Middle frontal gyrus (tissue), 1 donor: ENCODE measurements at regions not wholly inside any gene's neighbourhood (a gene's known extent, or its start where the extent isn't known, plus 50 kb on each side); places are given as distances from the start of the nearest gene placed in this dataset.
"Not testable (repeated sequence)": the region's sequence is repeated elsewhere in the genome, so short reads cannot be mapped to it uniquely, and the experiment has no call there.

Experiments used
- DNase-seq: peaks from one replicate; pipeline ENCODE4 v3.0.0-alpha.2; 2015; ENCODE audit warnings: low spot score; ENCODE audit errors: extremely low spot score

GRCh38 chr17:15860774-15861173, 84.2 kb upstream of the ADORA2B start:
- not testable (repeated sequence) for DNase-seq

GRCh38 chr17:15864061-15864460, 80.9 kb upstream of the ADORA2B start:
- DNase-seq, result not testable (repeated sequence)

GRCh38 chr17:15864472-15864871, 80.5 kb upstream of the ADORA2B start:
- DNase-seq, result not testable (repeated sequence)

DNA sequence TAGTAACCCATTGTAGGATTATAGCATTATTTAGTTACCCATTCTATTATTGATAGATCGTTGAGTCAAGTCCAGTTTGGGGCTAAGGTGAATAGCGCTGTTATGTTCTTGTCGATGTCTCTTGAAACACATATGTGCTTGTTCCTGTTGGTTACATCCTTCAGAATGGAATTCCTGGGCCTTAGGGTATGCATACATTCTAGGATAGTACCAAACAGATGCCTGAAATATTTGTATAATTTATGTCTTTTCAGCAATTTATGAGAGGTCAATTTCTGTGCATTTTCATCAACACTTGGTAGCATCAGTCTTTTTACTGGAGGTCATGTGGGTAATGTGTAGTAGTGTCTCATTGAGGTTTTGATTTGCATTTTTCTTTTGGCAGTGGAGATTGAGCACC, 78.9 kb upstream of the ADORA2B start:
- not testable (repeated sequence) for DNase-seq

GRCh38 chr17:15867331-15867730, 77.6 kb upstream of the ADORA2B start:
- DNase-seq, result not testable (repeated sequence)

- DNase-seq, result not testable (repeated sequence)
Measured at GRCh38 chr17:15869868-15870267, 75.1 kb upstream of the ADORA2B start.

- DNase-seq, result not testable (repeated sequence)
Measured at GRCh38 chr17:15872677-15873076, 72.3 kb upstream of the ADORA2B start.

GRCh38 chr17:15877882-15878500, 66.9 kb upstream of the ADORA2B start:
- not testable (repeated sequence) for DNase-seq

- no peak for DNase-seq
Measured at GRCh38 chr17:15882058-15882720, 62.7 kb upstream of the ADORA2B start.

GRCh38 chr17:15882777-15883176, 62.2 kb upstream of the ADORA2B start:
- no peak for DNase-seq

- no peak for DNase-seq
Measured at GRCh38 chr17:15883617-15884111, 61.3 kb upstream of the ADORA2B start.

GRCh38 chr17:15884731-15885130, 60.2 kb upstream of the ADORA2B start:
- DNase-seq, result no peak

DNA sequence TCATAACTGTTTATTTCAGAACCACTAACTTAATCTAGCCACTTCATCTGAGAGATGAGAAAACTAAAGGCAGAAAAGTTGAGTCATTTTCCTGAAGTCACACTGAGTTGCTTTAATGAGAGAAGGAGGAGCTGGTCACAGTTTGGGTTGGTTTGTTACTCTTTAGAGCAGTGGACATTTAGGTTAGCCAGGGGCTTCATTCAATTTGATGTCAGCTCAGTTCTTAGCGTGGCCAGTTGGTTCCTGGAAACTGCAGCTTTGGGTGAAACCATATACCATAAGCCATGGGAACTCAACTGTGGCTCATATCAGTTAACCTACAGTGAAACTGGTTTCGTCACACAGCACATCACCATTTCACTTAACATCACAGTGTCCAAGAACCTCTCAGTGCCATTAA, 59.2 kb upstream of the ADORA2B start:
- no peak for DNase-seq

GRCh38 chr17:15886221-15886620, 58.7 kb upstream of the ADORA2B start:
- no peak for DNase-seq

DNA sequence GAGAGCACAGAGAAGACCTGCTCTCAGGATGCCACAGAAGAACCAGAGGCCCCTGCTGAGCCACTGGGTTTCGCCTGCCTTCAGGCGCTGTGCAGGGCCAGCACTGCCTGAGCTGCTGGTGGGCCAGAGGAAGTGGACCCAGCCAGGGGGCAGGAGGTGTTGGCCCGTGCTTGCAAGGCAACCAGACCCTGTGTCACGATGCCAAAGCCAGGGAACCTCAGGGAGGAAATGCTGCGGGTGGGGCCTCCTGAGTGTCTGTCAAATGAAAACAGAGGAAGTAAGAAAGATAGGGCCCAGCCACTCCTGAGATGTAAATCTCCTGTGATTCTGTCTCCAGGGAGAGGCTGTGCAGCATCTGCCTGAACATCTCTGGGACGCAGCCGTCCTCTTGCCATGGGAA, 58.1 kb upstream of the ADORA2B start:
- DNase-seq, result no peak

DNA sequence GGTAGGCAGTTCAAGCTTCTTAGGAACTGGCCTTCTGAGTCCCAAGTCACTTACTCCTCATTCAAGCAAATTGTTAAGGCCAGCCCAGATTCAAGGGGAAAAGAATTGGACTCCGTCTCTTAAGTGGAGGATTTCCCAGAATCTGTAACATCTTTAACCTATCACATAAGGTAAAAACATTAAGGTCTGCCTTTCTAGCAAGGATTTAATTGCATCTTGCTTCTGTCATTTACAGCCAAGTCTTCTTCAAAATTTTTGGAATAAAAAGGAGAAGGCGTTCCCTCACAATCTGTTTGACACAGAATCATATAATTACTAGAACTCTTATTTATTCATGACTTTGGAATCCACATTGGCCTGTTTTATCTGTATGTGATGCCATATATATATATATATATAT, 56.5 kb upstream of the ADORA2B start:
- no peak for DNase-seq

DNA sequence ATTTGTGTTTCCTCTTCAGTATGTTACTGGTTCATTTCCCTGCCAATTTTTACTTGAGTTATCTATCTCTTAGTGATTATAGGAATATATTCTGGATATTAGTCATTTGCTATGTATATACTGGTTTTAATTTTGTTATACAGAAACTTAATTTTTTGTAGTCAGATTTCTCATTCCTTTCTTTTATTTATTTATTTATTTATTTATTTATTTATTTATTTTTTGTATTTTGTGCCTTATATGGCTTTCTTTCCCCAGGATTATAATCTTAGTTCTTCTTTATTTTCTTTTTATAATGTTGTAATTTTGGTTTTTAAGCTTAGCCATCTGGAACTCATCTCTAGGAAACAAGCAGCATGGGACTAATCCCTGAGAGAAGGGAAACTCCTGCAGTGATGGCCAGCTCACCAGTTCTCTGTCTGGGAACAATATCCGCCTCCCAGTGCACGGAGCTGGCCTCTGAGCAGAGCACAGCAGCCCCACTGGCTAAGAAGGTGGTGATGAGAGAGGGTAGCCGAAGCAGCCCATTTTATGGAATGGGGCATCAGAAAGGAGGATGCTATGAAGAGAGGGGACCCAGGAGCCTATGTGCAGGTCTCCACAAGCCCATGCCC, 54.5 kb upstream of the ADORA2B start:
- DNase-seq, result no peak

DNA sequence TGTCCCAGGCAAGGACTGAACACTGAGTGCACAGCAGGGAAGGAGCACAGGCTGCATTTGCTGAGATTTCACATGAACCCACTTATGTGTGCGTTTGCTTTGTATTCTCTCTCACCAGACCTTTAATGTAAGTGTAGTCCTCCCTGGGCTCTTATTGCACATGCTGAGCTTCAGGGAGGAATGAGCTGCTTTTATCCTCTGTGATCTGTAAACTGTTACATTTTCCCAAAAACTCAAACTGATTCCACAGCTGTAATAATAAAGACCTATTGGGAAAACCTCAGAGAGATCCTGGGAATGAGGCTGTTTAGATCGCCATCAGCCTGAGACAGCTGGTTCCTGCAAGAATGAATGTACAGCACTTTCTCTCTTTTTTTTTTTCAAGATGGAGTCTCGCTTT, 53.6 kb upstream of the ADORA2B start:
- no peak for DNase-seq

DNA sequence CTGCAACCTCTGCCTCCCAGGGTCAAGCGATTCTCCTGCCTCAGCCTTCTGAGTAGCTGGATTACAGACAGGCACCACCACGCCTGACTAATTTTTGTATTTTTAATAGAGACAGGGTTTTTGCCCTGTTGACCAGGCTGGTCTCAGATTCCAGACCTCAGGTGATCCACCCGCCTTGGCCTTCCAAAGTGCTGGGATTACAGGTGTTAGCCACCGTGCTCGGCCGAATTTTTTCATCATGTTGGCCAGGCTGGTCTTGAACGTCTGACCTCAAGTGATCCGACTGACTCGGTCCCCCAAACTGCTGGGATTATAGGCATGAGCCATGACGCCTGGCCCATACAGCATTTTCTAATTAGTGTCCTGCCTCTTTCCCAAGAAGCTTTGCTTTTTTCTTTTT, 52.7 kb upstream of the ADORA2B start:
- DNase-seq, result no peak

DNA sequence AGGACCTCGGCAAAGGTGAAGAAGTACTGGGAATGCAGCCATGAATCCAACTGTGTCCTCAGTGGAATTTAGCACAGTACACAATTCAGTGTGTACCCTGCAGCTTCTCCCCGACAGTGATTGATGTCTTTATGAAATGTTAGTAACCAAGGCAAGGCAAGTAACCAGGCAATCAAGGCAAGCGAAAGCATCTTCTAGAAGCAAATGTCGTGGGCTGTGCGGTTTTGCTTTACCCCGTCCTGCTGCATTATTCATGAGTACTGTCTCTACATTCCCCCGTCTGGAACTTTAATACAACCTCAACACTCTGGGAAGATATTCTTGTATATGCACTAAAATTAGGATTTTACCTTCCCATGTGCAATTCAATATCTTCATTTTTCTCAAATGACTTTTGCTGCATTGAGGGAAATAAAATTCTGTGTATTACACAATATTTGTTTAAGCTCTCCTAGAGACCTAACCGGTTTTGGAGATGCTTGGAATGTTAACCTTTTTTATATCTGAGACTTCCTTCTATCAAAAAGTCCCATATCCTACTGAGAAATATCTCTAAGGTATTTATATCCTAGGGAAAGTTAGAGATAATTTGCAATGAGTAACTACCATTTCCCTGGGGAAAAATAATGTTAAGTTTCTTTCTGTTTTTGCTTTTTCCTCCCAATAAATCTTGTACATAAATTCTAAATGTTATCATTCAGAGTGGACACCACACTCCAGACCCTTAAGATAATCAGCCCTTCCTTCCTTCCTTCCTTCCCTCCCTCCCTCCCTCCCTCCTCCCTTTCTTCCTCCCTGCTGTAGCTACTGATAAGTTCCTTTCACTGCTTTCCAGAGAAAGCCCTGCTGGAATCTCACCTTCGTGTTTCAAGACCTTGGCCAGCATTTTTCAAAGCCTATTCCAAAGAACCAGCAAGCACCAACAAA, 51.9 kb upstream of the ADORA2B start:
- no peak for DNase-seq

DNA sequence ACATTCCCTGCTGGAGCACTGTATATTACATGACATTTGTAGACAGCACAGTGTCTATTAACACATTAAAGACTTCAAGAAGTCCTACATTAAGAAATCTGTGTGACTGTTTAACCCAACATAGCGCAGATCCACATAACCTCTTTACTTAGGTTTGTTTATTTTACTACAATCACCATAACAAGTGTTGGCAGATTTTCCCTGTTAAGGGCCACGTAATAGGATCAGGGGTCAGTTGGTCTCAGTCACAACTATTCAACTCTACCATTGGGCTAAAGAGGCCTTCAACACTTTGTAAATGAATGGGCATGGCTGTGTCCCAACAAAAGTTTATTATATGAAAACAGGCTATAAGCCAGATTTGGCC, 51.3 kb upstream of the ADORA2B start:
- DNase-seq, result no peak

DNA sequence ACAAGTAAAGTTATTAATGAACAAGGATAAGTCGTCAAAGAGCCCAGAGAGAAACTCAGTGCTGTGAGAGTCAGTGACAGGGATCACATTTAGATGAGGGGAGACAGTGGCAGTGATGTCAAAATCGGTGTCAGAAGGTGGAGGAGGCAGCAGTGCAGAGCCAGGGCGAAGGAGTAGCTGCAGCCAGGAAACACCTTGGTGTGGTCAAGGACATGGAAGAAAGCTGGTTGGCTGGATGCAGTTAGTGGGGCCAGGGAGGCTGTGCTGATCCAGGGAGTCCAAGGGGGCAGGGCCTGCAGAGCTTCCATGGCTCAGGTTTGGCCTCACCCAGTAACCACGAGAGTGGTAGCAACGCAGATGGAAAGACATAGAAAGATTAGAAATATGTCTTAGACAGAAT, 50.7 kb upstream of the ADORA2B start:
- DNase-seq, result no peak
